Lower leg skin (tissue), 4 donors: ENCODE measurements at regions not wholly inside any gene's neighbourhood (a gene's known extent, or its start where the extent isn't known, plus 50 kb on each side); places are given as distances from the start of the nearest gene placed in this dataset.

Experiments
- DNase-seq, 2 donors: peaks; one replicate each; pipeline ENCODE4 v3.0.0-alpha.2; 2019; ENCODE audit warnings: low spot score in 2 of 2
- H3K4me3 ChIP-seq: fragments of 200-600 bp; sonication (generic); 2 replicates; pipeline ENCODE4 v1.5.1; 2017; ENCODE audit warnings: mild to moderate bottlenecking, low read depth; ENCODE audit not compliant: poor library complexity, severe bottlenecking
- CTCF ChIP-seq, 3 donors: fragments of 450-650 bp; IDR thresholded peaks; one replicate each; pipeline ENCODE4 v1.5.1; 2016; ENCODE audit warnings: antibody characterized with exemption in 3 of 3, mild to moderate bottlenecking in 3 of 3, moderate library complexity in 2 of 3
- POLR2A ChIP-seq, 2 donors: fragments of 450-650 bp; IDR thresholded peaks; one replicate each; pipeline ENCODE4 v1.6.1; 2016 to 2017; ENCODE audit warnings: antibody characterized with exemption in 2 of 2, mild to moderate bottlenecking in 1 of 2, moderate library complexity in 1 of 2
- WGBS, 2 donors: methylation state at CpG; one replicate each; pipeline ENCODE4 v1.1.5; 2018; 5-methylcytosine and 5-hydroxymethylcytosine counted together
- intact Hi-C: fragments of 100-400 bp; cut with DNase I; formaldehyde crosslinking; loops from one replicate; pipeline ENCODE4 v1.15.0; 2023; ENCODE audit warnings: low total_unique reads

GRCh38 chr2:121034551-121034950, 250.5 kb downstream of the TFCP2L1 start:
- 78 to 89% methylated on average over 5 of the region's 5 CpGs for WGBS, 2 donors
- intact Hi-C loops = no loop called here
- TF ChIP-seq POLR2A (IDR thresholded peaks at IDR 0.05) = no peak
- TF ChIP-seq CTCF (IDR thresholded peaks at IDR 0.05) = no peak
- peak in 1 of 2 donors; percentile 54 for DNase-seq
- H3K4me3 ChIP-seq = no peak overlapping the region

GRCh38 chr2:121036226-121036692, 248.7 kb downstream of the TFCP2L1 start:
- H3K4me3 ChIP-seq = no peak overlapping the region
- WGBS, 2 donors = 87 to 88% methylated on average over 2 of the region's 2 CpGs
- peak; percentile 1 to 12 for DNase-seq
- intact Hi-C loops = no loop called here
- TF ChIP-seq CTCF (IDR thresholded peaks at IDR 0.05) = no peak
- no peak for TF ChIP-seq POLR2A (IDR thresholded peaks at IDR 0.05)

GRCh38 chr2:121037480-121037879, 247.5 kb downstream of the TFCP2L1 start:
- peak in 1 of 2 donors; percentile 61 for DNase-seq

GRCh38 chr2:121038031-121038430, 247.0 kb downstream of the TFCP2L1 start:
- WGBS, 2 donors = 77 to 84% methylated on average over 6 to 7 of the region's 7 CpGs
- no peak for DNase-seq
- intact Hi-C loops = no loop called here
- TF ChIP-seq POLR2A (IDR thresholded peaks at IDR 0.05) (no peak), CTCF (IDR thresholded peaks at IDR 0.05) (no peak)
- no peak overlapping the region for H3K4me3 ChIP-seq

More at GRCh38 chr2:121037480-121037879, 247.5 kb downstream of the TFCP2L1 start:
- no peak for TF ChIP-seq CTCF (IDR thresholded peaks at IDR 0.05)
- H3K4me3 ChIP-seq = no peak overlapping the region
- 94% methylated on average over 2 of the region's 2 CpGs for WGBS, 2 donors
- intact Hi-C loops = no loop called here

- H3K4me3 ChIP-seq = no peak overlapping the region
- TF ChIP-seq CTCF (IDR thresholded peaks at IDR 0.05) (no peak), POLR2A (IDR thresholded peaks at IDR 0.05) (no peak)
- WGBS, 2 donors = 70 to 71% methylated on average over 5 of the region's 5 CpGs
- intact Hi-C loops = no loop called here
- DNase-seq = peak in 1 of 2 donors; percentile 57
Observed at GRCh38 chr2:121038431-121038830, 246.6 kb downstream of the TFCP2L1 start.
